Neuronal stem cell (in vitro differentiated cells): ENCODE measurements at regions not wholly inside any gene's neighbourhood (a gene's known extent, or its start where the extent isn't known, plus 50 kb on each side); places are given as distances from the start of the nearest gene placed in this dataset.

Source experiments
- DNase-seq: peaks from one replicate; pipeline ENCODE4 v3.0.0-alpha.2; 2013; ENCODE audit warnings: low spot score
- H2AFZ ChIP-seq: one replicate; pipeline ENCODE4 v1.6.1; 2013; ENCODE audit warnings: mild to moderate bottlenecking, low read length, inconsistent platforms
- H2AK5ac ChIP-seq: 2 replicates; pipeline ENCODE4 v1.6.1; 2013; ENCODE audit warnings: low read depth, mild to moderate bottlenecking, inconsistent platforms, low read length, moderate library complexity, mixed read lengths
- H2BK120ac ChIP-seq: 2 replicates; pipeline ENCODE4 v1.6.1; 2013; ENCODE audit warnings: low read depth, mild to moderate bottlenecking, inconsistent platforms, low read length, moderate library complexity, mixed read lengths
- H2BK12ac ChIP-seq: one replicate; pipeline ENCODE4 v1.6.1; 2013; ENCODE audit warnings: low read length, inconsistent platforms
- H2BK15ac ChIP-seq: 2 replicates; pipeline ENCODE4 v1.6.1; 2013; ENCODE audit warnings: mild to moderate bottlenecking, low read length, inconsistent platforms, mixed read lengths
- H2BK5ac ChIP-seq: one replicate; pipeline ENCODE4 v1.6.1; 2013; ENCODE audit warnings: inconsistent platforms, mild to moderate bottlenecking, low read length, moderate library complexity
- H3K14ac ChIP-seq: one replicate; pipeline ENCODE4 v1.6.1; 2013; ENCODE audit warnings: low read length, inconsistent platforms
- H3K18ac ChIP-seq: 2 replicates; pipeline ENCODE4 v1.6.1; 2013; ENCODE audit warnings: low read length, inconsistent platforms
- H3K23ac ChIP-seq: 2 replicates; pipeline ENCODE4 v1.6.1; 2013; ENCODE audit warnings: low read depth, mild to moderate bottlenecking, mixed read lengths, low read length, inconsistent platforms; ENCODE audit not compliant: poor library complexity
- H3K27ac ChIP-seq: replicated peaks from 3 replicates; pipeline ENCODE4 v1.5.1; 2013; ENCODE audit warnings: low read length, inconsistent platforms
- H3K27me3 ChIP-seq, 3 experiments: 2 replicates each; pipeline ENCODE4 v1.6.1; 2013; ENCODE audit warnings: low read length in 3 of 3, mild to moderate bottlenecking in 2 of 3, inconsistent platforms in 1 of 3, low read depth in 1 of 3, mixed read lengths in 1 of 3, moderate library complexity in 1 of 3; ENCODE audit not compliant: control insufficient read depth in 3 of 3, insufficient read depth in 3 of 3
- H3K36me3 ChIP-seq, 2 donors: replicated peaks in 1 of 2; 2 replicates each; pipeline ENCODE4 v1.6.1; 2013; ENCODE audit warnings: low read length in 2 of 2; ENCODE audit not compliant: control insufficient read depth in 2 of 2, insufficient read depth in 2 of 2
- H3K4ac ChIP-seq: 2 replicates; pipeline ENCODE4 v1.6.1; 2013; ENCODE audit warnings: inconsistent platforms, mild to moderate bottlenecking, low read length, moderate library complexity
- H3K4me1 ChIP-seq, 2 donors: 1 replicate in 1 of 2; 2 replicates in 1 of 2; pipeline ENCODE4 v1.6.1; 2013; ENCODE audit warnings: low read length in 2 of 2, low read depth in 1 of 2; ENCODE audit not compliant: control insufficient read depth in 2 of 2, insufficient read depth in 1 of 2
- H3K4me2 ChIP-seq: one replicate; pipeline ENCODE4 v1.6.1; 2013; ENCODE audit warnings: mild to moderate bottlenecking, low read length, inconsistent platforms; ENCODE audit not compliant: insufficient read depth, poor library complexity, severe bottlenecking
- H3K4me3 ChIP-seq, 2 donors: 2 replicates each; pipeline ENCODE4 v1.5.1; 2013; ENCODE audit warnings: low read length in 2 of 2, mild to moderate bottlenecking in 2 of 2, inconsistent platforms in 1 of 2, moderate library complexity in 1 of 2
- H3K79me1 ChIP-seq: one replicate; pipeline ENCODE4 v1.6.1; 2013; ENCODE audit warnings: low read depth, mild to moderate bottlenecking, inconsistent platforms, low read length, moderate library complexity
- H3K9ac ChIP-seq: one replicate; pipeline ENCODE4 v1.6.1; 2013; ENCODE audit warnings: mild to moderate bottlenecking, low read depth, low read length, inconsistent platforms; ENCODE audit not compliant: poor library complexity
- H3K9me3 ChIP-seq, 2 donors: replicated peaks in 1 of 2; 2 replicates each; pipeline versions ENCODE3 to v1.6.1; 2013; ENCODE audit warnings: low read length in 2 of 2, mild to moderate bottlenecking in 2 of 2, inconsistent platforms in 1 of 2, low read depth in 1 of 2, mixed read lengths in 1 of 2, moderate library complexity in 1 of 2; ENCODE audit not compliant: control insufficient read depth in 2 of 2, insufficient read depth in 1 of 2
- H4K8ac ChIP-seq: one replicate; pipeline ENCODE4 v1.6.1; 2013; ENCODE audit warnings: low read depth, mild to moderate bottlenecking, inconsistent platforms, low read length, moderate library complexity
- H4K91ac ChIP-seq: one replicate; pipeline ENCODE4 v1.6.1; 2013; ENCODE audit warnings: low read length, low read depth, mild to moderate bottlenecking, inconsistent platforms; ENCODE audit not compliant: poor library complexity
- WGBS, 2 donors: extraction: QIAGEN DNeasy Blood & Tissue Kit; methylation state at CpG; one replicate each; pipeline ENCODE4 v1.1.7; 2013; ENCODE audit warnings: missing lambda C conversion rate in 2 of 2, mixed read lengths in 1 of 2; ENCODE audit not compliant: insufficient read length in 2 of 2, insufficient replicate concordance in 1 of 2; ENCODE audit errors: extremely low coverage in 2 of 2; 5-methylcytosine and 5-hydroxymethylcytosine counted together

- Histone ChIP-seq H2AFZ (no peak overlapping the region), H3K4ac (no peak overlapping the region), H2BK5ac (no peak overlapping the region), H3K9me3 (no peaks in the 10 kb centered on the region), H3K4me3 (no peak overlapping the region), H2BK12ac (no peak overlapping the region), H3K27me3 (no peaks in the 10 kb centered on the region), H3K4me1 (no peaks in the 10 kb centered on the region), H3K36me3 (no peaks in the 10 kb centered on the region), H3K18ac (no peak overlapping the region), H3K4me2 (no peak overlapping the region), H3K79me1 (no peaks in the 10 kb centered on the region), H4K8ac (no peak overlapping the region), H3K23ac (no peak overlapping the region), H3K9ac (no peak overlapping the region), H4K91ac (no peak overlapping the region), H2BK120ac (no peak overlapping the region), H2BK15ac (no peak overlapping the region), H3K27ac (no peak overlapping the region), H2AK5ac (no peak overlapping the region), H3K14ac (no peak overlapping the region)
- WGBS, 2 donors = no CpG with 5 or more reads among the region's 12 CpGs
- DNase-seq = no peak
Measured at GRCh38 chr6:1001655-1002349, 308.9 kb upstream of the EXOC2 start.

GRCh38 chr6:999552-999951, 306.6 kb upstream of the EXOC2 start:
- Histone ChIP-seq H3K27me3 (peaks cover 0 to 2% (median 0%) of the 10 kb centered on the region in 3 experiments), H2AFZ (no peak overlapping the region), H3K9me3 (no peaks in the 10 kb centered on the region), H3K23ac (no peak overlapping the region), H3K14ac (no peak overlapping the region), H2BK5ac (no peak overlapping the region), H4K8ac (no peak overlapping the region), H2BK120ac (no peak overlapping the region), H3K9ac (no peak overlapping the region), H4K91ac (no peak overlapping the region), H2AK5ac (no peak overlapping the region), H3K27ac (no peak overlapping the region), H3K36me3 (no peaks in the 10 kb centered on the region), H2BK12ac (no peak overlapping the region), H3K4me2 (no peak overlapping the region), H3K4me1 (no peaks in the 10 kb centered on the region), H3K18ac (no peak overlapping the region), H2BK15ac (no peak overlapping the region), H3K79me1 (no peaks in the 10 kb centered on the region), H3K4me3 (no peak overlapping the region), H3K4ac (no peak overlapping the region)
- WGBS, 2 donors = no CpG with 5 or more reads among the region's 9 CpGs
- no peak for DNase-seq

- H3K4me1 ChIP-seq = no peaks in the 10 kb centered on the region
- H3K4ac ChIP-seq = no peak overlapping the region
- no peak overlapping the region for H2BK120ac ChIP-seq
- no peak overlapping the region for H2AFZ ChIP-seq
- no peak overlapping the region for H2BK12ac ChIP-seq
- H2BK5ac ChIP-seq = no peak overlapping the region
- H3K79me1 ChIP-seq = no peaks in the 10 kb centered on the region
- WGBS, 2 donors = no CpG with 5 or more reads among the region's 10 CpGs
- H3K9me3 ChIP-seq = no peaks in the 10 kb centered on the region
- H2AK5ac ChIP-seq = no peak overlapping the region
- no peak overlapping the region for H3K27ac ChIP-seq
- no peak overlapping the region for H3K4me3 ChIP-seq
- no peak overlapping the region for H4K8ac ChIP-seq
- peaks cover 0 to 2% (median 0%) of the 10 kb centered on the region in 3 experiments for H3K27me3 ChIP-seq
- DNase-seq = no peak
- H3K18ac ChIP-seq = no peak overlapping the region
- no peak overlapping the region for H3K23ac ChIP-seq
- no peak overlapping the region for H3K9ac ChIP-seq
- H3K14ac ChIP-seq = no peak overlapping the region
- H3K4me2 ChIP-seq = no peak overlapping the region
- no peak overlapping the region for H2BK15ac ChIP-seq
- H4K91ac ChIP-seq = no peak overlapping the region
- no peaks in the 10 kb centered on the region for H3K36me3 ChIP-seq
Measured at GRCh38 chr6:998551-998950, 305.6 kb upstream of the EXOC2 start.

- Histone ChIP-seq H3K27ac (no peak overlapping the region), H3K79me1 (no peaks in the 10 kb centered on the region), H2AK5ac (no peak overlapping the region), H3K4me3 (no peak overlapping the region), H2AFZ (no peak overlapping the region), H3K9ac (no peak overlapping the region), H3K4ac (no peak overlapping the region), H4K91ac (no peak overlapping the region), H3K23ac (no peak overlapping the region), H3K4me1 (no peaks in the 10 kb centered on the region), H2BK120ac (no peak overlapping the region), H4K8ac (no peak overlapping the region), H3K36me3 (no peaks in the 10 kb centered on the region), H3K14ac (no peak overlapping the region), H2BK12ac (no peak overlapping the region), H2BK15ac (no peak overlapping the region), H3K18ac (no peak overlapping the region), H3K27me3 (peaks cover 0 to 2% (median 0%) of the 10 kb centered on the region in 3 experiments), H2BK5ac (no peak overlapping the region), H3K9me3 (no peaks in the 10 kb centered on the region), H3K4me2 (no peak overlapping the region)
- WGBS, 2 donors = no CpG with 5 or more reads among the region's 9 CpGs
- no peak for DNase-seq
Measured at GRCh38 chr6:996271-996852, 303.4 kb upstream of the EXOC2 start.
